HL-60 (cell line): ENCODE measurements at regions not wholly inside any gene's neighbourhood (a gene's known extent, or its start where the extent isn't known, plus 50 kb on each side); places are given as distances from the start of the nearest gene placed in this dataset.
A peak's percentile ranks its signal among the peaks of the same experiment; 100 is the strongest.

ENCODE experiments used
- DNase-seq, 2 experiments: peaks; one replicate each; pipeline ENCODE4 v3.0.0-alpha.2; 2010 to 2020; ENCODE audit warnings: low read depth in 1 of 2, low spot score in 1 of 2
- H3K27ac ChIP-seq: fragments of 250-450 bp; sonication (Bioruptor Pico); replicated peaks from 2 replicates; pipeline ENCODE4 v1.5.1; 2020; ENCODE audit warnings: mild to moderate bottlenecking, moderate library complexity
- H3K27me3 ChIP-seq: fragments of 250-450 bp; sonication (Bioruptor Pico); 2 replicates; pipeline ENCODE4 v1.5.1; 2021; ENCODE audit warnings: mild to moderate bottlenecking, moderate library complexity; ENCODE audit not compliant: insufficient read depth, poor library complexity, severe bottlenecking
- H3K4me3 ChIP-seq: replicated peaks from 2 replicates; pipeline ENCODE4 v1.5.1; 2011; ENCODE audit warnings: mild to moderate bottlenecking, control low read depth, low read length; ENCODE audit not compliant: insufficient read depth
- GABPA ChIP-seq: IDR thresholded peaks from 2 replicates; pipeline ENCODE4 v1.6.1; 2012; ENCODE audit warnings: low read depth
- POLR2AphosphoS5 ChIP-seq: IDR thresholded peaks from 2 replicates; pipeline ENCODE4 v1.6.1; 2012; ENCODE audit warnings: low read depth
- SPI1 ChIP-seq: IDR thresholded peaks from 2 replicates; pipeline ENCODE4 v1.6.1; 2012; ENCODE audit warnings: low read depth, mild to moderate bottlenecking, borderline replicate concordance
- TF ChIP-seq, protein P1 (sequence below): IDR thresholded peaks from 2 replicates; pipeline ENCODE4 v1.6.1; 2012; ENCODE audit warnings: low read depth; ENCODE audit not compliant: insufficient replicate concordance
- TF ChIP-seq, protein P2 (sequence below): IDR thresholded peaks from one replicate; pipeline ENCODE4 v1.5.1; 2011; ENCODE audit warnings: low read length, control low read depth, inconsistent platforms; ENCODE audit not compliant: insufficient read depth

DNA sequence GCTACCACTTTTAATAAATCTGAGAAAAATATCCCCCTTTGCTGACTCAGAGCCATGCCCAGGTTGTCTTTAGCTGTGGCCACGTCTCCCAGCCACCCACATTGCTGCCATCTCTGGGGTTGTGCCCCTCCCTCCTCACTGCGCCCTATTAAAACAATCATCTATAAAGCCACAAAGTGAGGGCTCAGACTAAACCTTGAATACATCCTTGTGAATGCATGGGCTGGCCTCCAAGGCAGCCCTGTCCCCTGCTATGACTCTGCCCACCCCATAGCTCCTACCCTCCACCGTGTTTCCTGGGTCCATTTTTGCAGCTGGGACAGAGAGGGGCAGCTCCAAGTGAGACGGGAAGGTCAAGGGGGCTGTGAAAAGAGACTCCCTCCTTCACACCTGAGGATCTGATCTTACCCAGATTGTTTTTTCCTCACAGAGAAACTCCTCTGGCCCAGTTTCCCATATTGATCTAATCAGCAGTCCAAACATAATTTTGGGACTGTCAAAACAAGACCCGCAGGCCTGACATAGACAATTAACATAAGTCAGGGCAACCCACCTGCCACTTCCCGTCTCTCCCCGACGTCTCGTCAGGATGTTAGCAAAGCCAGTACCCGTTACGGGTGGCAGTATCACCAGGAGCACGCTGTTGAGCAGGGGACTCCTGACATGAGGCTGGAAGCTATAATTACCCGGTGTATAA is 199.0 kb downstream of the KATNAL1 start:
- no peak overlapping the region for H3K4me3 ChIP-seq
- no peak overlapping the region for H3K27ac ChIP-seq
- no peaks in the 10 kb centered on the region for H3K27me3 ChIP-seq
- DNase-seq, result no peak
- TF ChIP-seq SPI1 (no peak), GABPA (no peak), POLR2AphosphoS5 (no peak)
- TF ChIP-seq, protein P1, sequence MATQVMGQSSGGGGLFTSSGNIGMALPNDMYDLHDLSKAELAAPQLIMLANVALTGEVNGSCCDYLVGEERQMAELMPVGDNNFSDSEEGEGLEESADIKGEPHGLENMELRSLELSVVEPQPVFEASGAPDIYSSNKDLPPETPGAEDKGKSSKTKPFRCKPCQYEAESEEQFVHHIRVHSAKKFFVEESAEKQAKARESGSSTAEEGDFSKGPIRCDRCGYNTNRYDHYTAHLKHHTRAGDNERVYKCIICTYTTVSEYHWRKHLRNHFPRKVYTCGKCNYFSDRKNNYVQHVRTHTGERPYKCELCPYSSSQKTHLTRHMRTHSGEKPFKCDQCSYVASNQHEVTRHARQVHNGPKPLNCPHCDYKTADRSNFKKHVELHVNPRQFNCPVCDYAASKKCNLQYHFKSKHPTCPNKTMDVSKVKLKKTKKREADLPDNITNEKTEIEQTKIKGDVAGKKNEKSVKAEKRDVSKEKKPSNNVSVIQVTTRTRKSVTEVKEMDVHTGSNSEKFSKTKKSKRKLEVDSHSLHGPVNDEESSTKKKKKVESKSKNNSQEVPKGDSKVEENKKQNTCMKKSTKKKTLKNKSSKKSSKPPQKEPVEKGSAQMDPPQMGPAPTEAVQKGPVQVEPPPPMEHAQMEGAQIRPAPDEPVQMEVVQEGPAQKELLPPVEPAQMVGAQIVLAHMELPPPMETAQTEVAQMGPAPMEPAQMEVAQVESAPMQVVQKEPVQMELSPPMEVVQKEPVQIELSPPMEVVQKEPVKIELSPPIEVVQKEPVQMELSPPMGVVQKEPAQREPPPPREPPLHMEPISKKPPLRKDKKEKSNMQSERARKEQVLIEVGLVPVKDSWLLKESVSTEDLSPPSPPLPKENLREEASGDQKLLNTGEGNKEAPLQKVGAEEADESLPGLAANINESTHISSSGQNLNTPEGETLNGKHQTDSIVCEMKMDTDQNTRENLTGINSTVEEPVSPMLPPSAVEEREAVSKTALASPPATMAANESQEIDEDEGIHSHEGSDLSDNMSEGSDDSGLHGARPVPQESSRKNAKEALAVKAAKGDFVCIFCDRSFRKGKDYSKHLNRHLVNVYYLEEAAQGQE, result no peak
- TF ChIP-seq, protein P2, sequence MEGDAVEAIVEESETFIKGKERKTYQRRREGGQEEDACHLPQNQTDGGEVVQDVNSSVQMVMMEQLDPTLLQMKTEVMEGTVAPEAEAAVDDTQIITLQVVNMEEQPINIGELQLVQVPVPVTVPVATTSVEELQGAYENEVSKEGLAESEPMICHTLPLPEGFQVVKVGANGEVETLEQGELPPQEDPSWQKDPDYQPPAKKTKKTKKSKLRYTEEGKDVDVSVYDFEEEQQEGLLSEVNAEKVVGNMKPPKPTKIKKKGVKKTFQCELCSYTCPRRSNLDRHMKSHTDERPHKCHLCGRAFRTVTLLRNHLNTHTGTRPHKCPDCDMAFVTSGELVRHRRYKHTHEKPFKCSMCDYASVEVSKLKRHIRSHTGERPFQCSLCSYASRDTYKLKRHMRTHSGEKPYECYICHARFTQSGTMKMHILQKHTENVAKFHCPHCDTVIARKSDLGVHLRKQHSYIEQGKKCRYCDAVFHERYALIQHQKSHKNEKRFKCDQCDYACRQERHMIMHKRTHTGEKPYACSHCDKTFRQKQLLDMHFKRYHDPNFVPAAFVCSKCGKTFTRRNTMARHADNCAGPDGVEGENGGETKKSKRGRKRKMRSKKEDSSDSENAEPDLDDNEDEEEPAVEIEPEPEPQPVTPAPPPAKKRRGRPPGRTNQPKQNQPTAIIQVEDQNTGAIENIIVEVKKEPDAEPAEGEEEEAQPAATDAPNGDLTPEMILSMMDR, result no peak

DNA sequence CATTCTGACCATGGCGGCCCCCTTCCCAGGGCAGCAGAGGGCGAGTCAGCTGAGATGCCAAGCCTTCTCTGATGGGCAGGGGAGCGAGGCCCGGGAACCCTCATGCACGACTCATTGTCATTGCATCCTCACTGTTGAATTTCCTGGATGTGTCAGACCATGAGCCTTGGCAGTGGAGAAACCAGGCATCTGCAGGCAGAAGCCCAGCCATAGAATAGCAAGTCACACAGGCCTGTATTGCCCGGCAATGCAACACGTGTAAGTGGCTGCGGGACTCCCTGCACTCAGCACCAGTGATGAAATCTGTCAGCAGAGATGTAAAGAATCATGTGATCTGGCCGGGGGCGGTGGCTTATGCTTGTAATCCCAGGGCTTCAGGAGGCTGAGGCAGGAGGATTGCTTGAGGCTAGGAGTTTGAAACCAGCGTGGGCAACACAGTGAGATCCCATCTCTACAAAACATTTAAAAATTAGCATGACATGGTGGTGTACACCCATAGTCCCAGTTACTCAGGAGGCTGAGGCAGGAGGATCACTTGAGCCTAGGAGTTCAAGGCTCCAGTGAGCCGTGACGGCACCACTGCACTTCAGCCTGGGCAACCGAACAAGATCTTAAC is 199.7 kb downstream of the KATNAL1 start:
- H3K27ac ChIP-seq, result peak overlapping the region; percentile 81
- H3K4me3 ChIP-seq, result no peak overlapping the region
- H3K27me3 ChIP-seq, result no peaks in the 10 kb centered on the region
- TF ChIP-seq SPI1 (no peak), POLR2AphosphoS5 (peak; percentile 28; the same call in 1 of the 2 replicates)
- DNase-seq, result peak; percentile 47 to 90

DNA sequence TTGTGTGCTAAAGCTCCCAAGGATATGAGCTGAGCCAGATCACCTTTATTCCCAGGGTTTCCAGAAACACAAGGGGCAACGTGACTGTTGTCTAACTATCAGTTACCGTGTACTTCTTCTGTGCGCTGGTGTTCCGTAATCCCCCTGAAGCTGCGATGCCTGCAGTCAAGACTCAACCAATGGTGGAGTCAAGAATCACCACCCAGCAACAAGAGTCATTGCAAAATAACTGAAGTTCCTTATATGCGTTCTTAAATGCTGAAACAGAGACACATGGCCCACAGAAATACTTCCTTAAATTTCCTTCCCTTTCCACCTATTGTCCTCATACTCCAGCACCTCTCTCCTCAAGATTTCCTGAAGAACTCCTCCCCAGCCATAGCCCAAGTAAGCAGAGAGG is 200.2 kb downstream of the KATNAL1 start:
- Histone ChIP-seq H3K27me3 (no peaks in the 10 kb centered on the region), H3K4me3 (no peak overlapping the region), H3K27ac (peak overlapping the region; percentile 81)
- peak; percentile 73 to 92 for DNase-seq
- TF ChIP-seq SPI1, result peak; percentile 46; the same call in 1 of the 2 replicates
- TF ChIP-seq POLR2AphosphoS5, result peak; percentile 50; the same call in 1 of the 2 replicates
- TF ChIP-seq, protein P1, result no peak

DNA sequence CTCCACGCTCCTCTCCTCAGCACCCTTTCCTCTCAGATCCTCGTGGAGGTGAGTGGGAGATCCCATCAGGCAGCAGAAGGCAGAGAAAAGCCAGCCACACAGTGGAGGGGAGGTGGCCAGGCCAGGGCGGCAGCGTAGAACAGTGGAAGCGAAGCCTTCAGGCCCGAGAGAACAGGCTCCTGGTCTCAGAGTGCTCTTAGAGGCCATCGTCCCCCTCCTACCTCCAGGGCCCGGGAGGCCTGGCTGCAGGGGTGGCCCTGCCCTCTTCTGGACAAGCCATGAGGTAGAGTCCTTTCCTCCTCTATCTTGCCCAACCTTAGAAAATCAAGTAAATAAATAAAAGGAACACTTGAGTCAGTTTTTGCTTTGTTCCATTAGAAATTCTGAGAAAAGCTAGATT is 202.0 kb downstream of the KATNAL1 start:
- TF ChIP-seq SPI1, result no peak
- no peak for TF ChIP-seq POLR2AphosphoS5
- no peak for TF ChIP-seq GABPA
- TF ChIP-seq, protein P1, result no peak
- TF ChIP-seq, protein P2, result no peak

More for the DNA sequence above, 202.0 kb downstream of the KATNAL1 start:
- Histone ChIP-seq H3K27ac (no peak overlapping the region), H3K27me3 (no peaks in the 10 kb centered on the region), H3K4me3 (no peak overlapping the region)
- no peak for DNase-seq
